ENCODE measurements at regions not wholly inside any gene's neighbourhood (a gene's known extent, or its start where the extent isn't known, plus 50 kb on each side); places are given as distances from the start of the nearest gene placed in this dataset.
"Not testable (repeated sequence)": the region's sequence is repeated elsewhere in the genome, so short reads cannot be mapped to it uniquely, and the experiment has no call there.

- no peak for DNase-seq
- no peaks in the 10 kb centered on the region for H3K36me3 Mint-ChIP-seq
- CTCF ChIA-PET = no interaction called here
- no peak overlapping the region for H3K27ac Mint-ChIP-seq
- H3K4me3 Mint-ChIP-seq = no peak overlapping the region
- H3K9me3 Mint-ChIP-seq = no peaks in the 10 kb centered on the region
- peaks cover 9% of the 10 kb centered on the region for H3K27me3 Mint-ChIP-seq
- no peaks in the 10 kb centered on the region for H3K4me1 Mint-ChIP-seq
Observed at GRCh38 chr1:184190616-184191015, 139.1 kb downstream of the TSEN15 start.

DNA sequence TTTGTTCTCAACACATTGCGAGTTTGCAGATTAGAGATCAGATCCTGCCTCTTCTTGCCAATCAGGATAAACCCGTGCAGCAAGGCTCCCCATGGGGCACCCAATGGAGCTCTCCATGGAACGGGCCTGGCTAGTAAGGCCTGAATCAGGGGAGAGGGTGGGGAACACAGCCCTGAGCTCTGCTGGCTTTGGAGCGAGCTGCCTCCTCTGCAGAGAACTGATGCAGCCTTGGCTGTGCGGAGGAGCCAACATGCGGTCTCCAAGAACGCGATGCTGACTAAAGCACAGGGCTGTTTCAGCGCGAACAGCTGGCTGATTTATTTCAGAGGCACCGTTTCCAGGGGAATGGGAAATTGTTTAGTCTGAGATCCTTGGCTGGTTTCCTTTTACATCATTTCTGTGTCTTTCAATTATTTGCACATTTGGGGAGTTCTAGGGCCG lies 139.7 kb downstream of the TSEN15 start:
- no peaks in the 10 kb centered on the region for H3K4me1 Mint-ChIP-seq
- H3K27ac Mint-ChIP-seq = no peak overlapping the region
- no peak for DNase-seq
- CTCF ChIA-PET = no interaction called here
- H3K9me3 Mint-ChIP-seq = no peaks in the 10 kb centered on the region
- no peaks in the 10 kb centered on the region for H3K36me3 Mint-ChIP-seq
- no peak overlapping the region for H3K4me3 Mint-ChIP-seq
- peaks cover 9% of the 10 kb centered on the region for H3K27me3 Mint-ChIP-seq

- no peaks in the 10 kb centered on the region for H3K9me3 Mint-ChIP-seq
- no peak overlapping the region for H3K4me3 Mint-ChIP-seq
- H3K27ac Mint-ChIP-seq = no peak overlapping the region
- no peaks in the 10 kb centered on the region for H3K4me1 Mint-ChIP-seq
- no peak for DNase-seq
- CTCF ChIA-PET = no interaction called here
- H3K36me3 Mint-ChIP-seq = no peaks in the 10 kb centered on the region
- peaks cover 11% of the 10 kb centered on the region for H3K27me3 Mint-ChIP-seq
Observed at GRCh38 chr1:184192796-184193195, 141.3 kb downstream of the TSEN15 start.

DNA sequence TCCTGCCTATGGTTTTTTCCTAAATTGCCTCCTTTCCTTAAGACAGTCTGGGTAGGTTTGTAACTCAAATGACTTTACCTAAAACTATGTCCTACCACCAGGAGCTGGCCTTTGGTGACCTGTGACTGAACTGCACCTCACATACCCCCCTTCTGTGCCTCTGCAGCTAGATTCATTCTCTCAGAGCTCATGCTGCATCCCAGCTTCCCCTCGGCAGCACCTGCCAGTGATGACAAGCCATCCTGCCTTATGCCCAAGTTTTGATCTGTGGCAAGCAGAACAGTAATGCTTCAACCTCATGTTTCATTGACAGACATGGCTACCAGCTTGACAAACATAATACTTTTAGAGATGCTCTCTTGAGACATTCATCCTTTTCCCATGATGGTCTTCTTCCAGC lies 141.9 kb downstream of the TSEN15 start:
- Mint-ChIP-seq H3K36me3 (no peaks in the 10 kb centered on the region), H3K4me1 (no peaks in the 10 kb centered on the region), H3K27ac (no peak overlapping the region), H3K4me3 (no peak overlapping the region), H3K27me3 (peaks cover 13% of the 10 kb centered on the region), H3K9me3 (no peaks in the 10 kb centered on the region)
- no peak for DNase-seq
- CTCF ChIA-PET = no interaction called here

- H3K4me1 Mint-ChIP-seq = no peaks in the 10 kb centered on the region
- H3K4me3 Mint-ChIP-seq = no peak overlapping the region
- CTCF ChIA-PET = no interaction called here
- H3K27ac Mint-ChIP-seq = no peak overlapping the region
- H3K9me3 Mint-ChIP-seq = no peaks in the 10 kb centered on the region
- peaks cover 13% of the 10 kb centered on the region for H3K27me3 Mint-ChIP-seq
- H3K36me3 Mint-ChIP-seq = no peaks in the 10 kb centered on the region
- no peak for DNase-seq
Observed at GRCh38 chr1:184194236-184194635, 142.7 kb downstream of the TSEN15 start.

- DNase-seq, H3K4me1 Mint-ChIP-seq, H3K27ac Mint-ChIP-seq, H3K4me3 Mint-ChIP-seq, H3K9me3 Mint-ChIP-seq, H3K36me3 Mint-ChIP-seq, CTCF ChIA-PET: not testable (repeated sequence)
- H3K27me3 Mint-ChIP-seq = peaks cover 13% of the 10 kb centered on the region
Observed at GRCh38 chr1:184195722-184196121, 144.2 kb downstream of the TSEN15 start.

DNA sequence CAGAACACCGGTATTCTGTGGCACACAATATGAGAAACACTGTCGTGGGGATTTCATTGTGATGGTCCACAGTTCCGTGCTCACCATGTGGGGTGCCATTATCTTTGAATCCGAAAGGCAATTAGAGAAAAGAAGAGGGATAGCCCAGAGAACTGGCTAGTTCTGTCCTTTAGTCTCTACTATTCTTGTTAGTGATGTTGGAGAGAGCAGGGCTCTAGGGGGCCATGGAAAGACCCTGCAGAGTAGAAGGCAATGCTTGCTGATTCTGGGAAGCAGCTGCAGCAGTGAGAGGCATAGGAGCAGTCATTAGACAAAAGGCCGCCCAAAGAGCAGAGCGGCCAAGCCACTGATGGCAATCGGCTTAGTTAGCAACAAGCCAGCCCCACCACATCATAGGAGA lies 146.3 kb downstream of the TSEN15 start:
- Mint-ChIP-seq H3K4me3 (no peak overlapping the region), H3K27me3 (peaks cover 13% of the 10 kb centered on the region), H3K27ac (no peak overlapping the region), H3K4me1 (no peaks in the 10 kb centered on the region), H3K9me3 (no peaks in the 10 kb centered on the region), H3K36me3 (no peaks in the 10 kb centered on the region)
- CTCF ChIA-PET = no interaction called here
- no peak for DNase-seq

- no peak for DNase-seq
- H3K4me3 Mint-ChIP-seq = no peak overlapping the region
- no peaks in the 10 kb centered on the region for H3K36me3 Mint-ChIP-seq
- H3K27ac Mint-ChIP-seq = no peak overlapping the region
- CTCF ChIA-PET = no interaction called here
- no peaks in the 10 kb centered on the region for H3K4me1 Mint-ChIP-seq
- H3K9me3 Mint-ChIP-seq = no peaks in the 10 kb centered on the region
- peaks cover 7% of the 10 kb centered on the region for H3K27me3 Mint-ChIP-seq
Observed at GRCh38 chr1:184199036-184199435, 147.5 kb downstream of the TSEN15 start.

- Mint-ChIP-seq H3K4me1 (no peaks in the 10 kb centered on the region), H3K9me3 (no peaks in the 10 kb centered on the region), H3K4me3 (no peak overlapping the region), H3K27ac (no peak overlapping the region), H3K27me3 (peaks cover 7% of the 10 kb centered on the region), H3K36me3 (no peaks in the 10 kb centered on the region)
- DNase-seq = no peak
- CTCF ChIA-PET = no interaction called here
Observed at GRCh38 chr1:184199438-184200085, 148.0 kb downstream of the TSEN15 start.

GRCh38 chr1:184208622-184209021 lies 157.1 kb downstream of the TSEN15 start:
- no peak overlapping the region for H3K27ac Mint-ChIP-seq
- no peak for DNase-seq
- H3K36me3 Mint-ChIP-seq = no peaks in the 10 kb centered on the region
- H3K4me1 Mint-ChIP-seq = no peaks in the 10 kb centered on the region
- H3K9me3 Mint-ChIP-seq = no peaks in the 10 kb centered on the region
- CTCF ChIA-PET = interaction anchor here (1.2 to 1.8 kb wide), 2 partner anchors 12 to 14 kb away, joined by 3 read pairs; no protein-coding TSS in a partner anchor
- H3K4me3 Mint-ChIP-seq = no peak overlapping the region
- peaks cover 25% of the 10 kb centered on the region for H3K27me3 Mint-ChIP-seq

DNA sequence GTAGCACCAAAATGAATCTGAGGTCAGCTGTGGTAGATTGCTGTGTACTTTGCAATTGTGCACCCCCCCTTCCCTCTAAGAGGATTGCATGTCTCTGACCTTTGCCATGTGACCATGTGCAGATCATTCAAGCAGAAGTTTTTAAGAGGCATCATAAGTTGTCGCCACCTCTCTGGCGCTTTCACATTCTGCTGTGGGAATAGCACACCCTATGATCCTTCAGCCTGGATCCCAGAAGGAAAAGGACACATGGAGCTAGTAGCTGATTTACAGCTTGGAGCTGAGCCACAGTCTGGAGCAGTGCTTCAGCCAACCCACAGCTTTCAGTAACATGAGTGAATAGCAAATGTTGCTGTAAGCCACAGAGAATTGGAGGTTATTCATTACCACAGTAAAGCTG lies 158.5 kb downstream of the TSEN15 start:
- H3K9me3 Mint-ChIP-seq = no peaks in the 10 kb centered on the region

GRCh38 chr1:184210862-184211261 lies 159.3 kb downstream of the TSEN15 start:
- CTCF ChIA-PET = no interaction called here
- Mint-ChIP-seq H3K9me3 (no peaks in the 10 kb centered on the region), H3K4me3 (no peak overlapping the region), H3K27me3 (peaks cover 18% of the 10 kb centered on the region), H3K36me3 (no peaks in the 10 kb centered on the region), H3K4me1 (no peaks in the 10 kb centered on the region), H3K27ac (no peak overlapping the region)
- DNase-seq = no peak

More for the DNA sequence above, 158.5 kb downstream of the TSEN15 start:
- Mint-ChIP-seq H3K36me3 (no peaks in the 10 kb centered on the region), H3K27ac (no peak overlapping the region), H3K27me3 (peaks cover 25% of the 10 kb centered on the region), H3K4me1 (no peaks in the 10 kb centered on the region), H3K4me3 (no peak overlapping the region)
- DNase-seq = no peak
- CTCF ChIA-PET = no interaction called here

GRCh38 chr1:184212649-184213314 lies 161.3 kb downstream of the TSEN15 start:
- no peak overlapping the region for H3K4me3 Mint-ChIP-seq
- CTCF ChIA-PET = interaction anchor here (1.2 kb wide), 1 partner anchor 10 kb away, joined by 4 read pairs; no protein-coding TSS in a partner anchor
- H3K27ac Mint-ChIP-seq = no peak overlapping the region
- H3K4me1 Mint-ChIP-seq = no peaks in the 10 kb centered on the region
- no peak for DNase-seq
- no peaks in the 10 kb centered on the region for H3K9me3 Mint-ChIP-seq
- no peaks in the 10 kb centered on the region for H3K36me3 Mint-ChIP-seq
- H3K27me3 Mint-ChIP-seq = peaks cover 14% of the 10 kb centered on the region

DNA sequence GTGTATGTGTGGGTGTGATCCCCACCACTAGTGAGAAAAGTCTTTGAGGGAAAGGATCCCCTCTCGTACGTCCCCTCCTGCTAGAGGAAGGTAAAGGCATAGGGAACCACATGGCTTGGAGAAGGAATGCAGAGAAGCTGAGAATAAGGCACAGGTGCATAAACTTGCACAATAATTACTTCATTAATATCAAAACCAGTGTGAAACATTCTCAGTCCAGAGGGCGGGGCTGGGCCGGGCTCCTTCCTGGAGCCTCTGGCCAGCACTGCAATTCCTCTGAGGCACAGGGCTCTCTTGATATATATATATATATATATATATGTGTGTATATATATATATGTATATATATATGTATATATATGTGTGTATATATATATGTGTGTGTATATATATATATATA lies 162.6 kb downstream of the TSEN15 start:
- Mint-ChIP-seq H3K27ac (no peak overlapping the region), H3K36me3 (no peaks in the 10 kb centered on the region), H3K4me3 (no peak overlapping the region), H3K27me3 (peaks cover 9% of the 10 kb centered on the region), H3K9me3 (no peaks in the 10 kb centered on the region), H3K4me1 (no peaks in the 10 kb centered on the region)
- DNase-seq = no peak
- CTCF ChIA-PET = no interaction called here

DNA sequence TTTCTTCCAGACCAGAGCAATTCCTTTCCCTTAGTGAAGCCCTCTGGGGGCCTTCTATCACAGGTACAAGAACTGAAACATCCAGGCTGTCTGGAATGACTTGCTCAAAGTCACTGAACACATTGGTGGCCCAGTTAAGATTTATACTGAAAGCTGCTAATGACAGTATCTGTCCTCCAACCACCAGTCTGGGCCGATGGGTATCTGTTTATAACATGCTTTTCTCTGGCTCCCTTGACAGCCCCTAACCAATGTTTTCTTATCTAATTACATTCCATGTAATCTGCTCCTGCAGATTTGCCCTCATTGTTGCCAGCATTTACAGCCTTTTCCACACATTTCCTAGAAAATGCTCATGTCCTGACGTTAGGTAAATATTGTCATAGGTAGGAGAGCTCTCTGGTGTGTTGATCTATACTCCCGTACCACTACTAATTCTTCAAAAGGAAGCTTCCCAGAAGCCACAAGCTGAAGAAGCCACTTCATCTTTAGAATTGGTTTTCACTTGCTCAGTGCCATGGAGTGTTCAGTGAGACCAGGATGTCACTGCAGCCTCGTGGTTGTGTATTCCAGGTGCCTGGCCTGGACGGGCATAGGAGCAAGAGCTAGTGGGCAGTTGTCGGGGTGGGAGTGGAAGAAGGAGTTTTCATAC lies 163.9 kb downstream of the TSEN15 start:
- H3K27me3 Mint-ChIP-seq = peaks cover 9% of the 10 kb centered on the region
- H3K4me1 Mint-ChIP-seq = no peaks in the 10 kb centered on the region
- CTCF ChIA-PET = no interaction called here
- no peaks in the 10 kb centered on the region for H3K9me3 Mint-ChIP-seq
- H3K36me3 Mint-ChIP-seq = no peaks in the 10 kb centered on the region
- no peak overlapping the region for H3K27ac Mint-ChIP-seq
- no peak for DNase-seq
- no peak overlapping the region for H3K4me3 Mint-ChIP-seq
